ENCODE measurements at regions not wholly inside any gene's neighbourhood (a gene's known extent, or its start where the extent isn't known, plus 50 kb on each side); places are given as distances from the start of the nearest gene placed in this dataset.

DNA sequence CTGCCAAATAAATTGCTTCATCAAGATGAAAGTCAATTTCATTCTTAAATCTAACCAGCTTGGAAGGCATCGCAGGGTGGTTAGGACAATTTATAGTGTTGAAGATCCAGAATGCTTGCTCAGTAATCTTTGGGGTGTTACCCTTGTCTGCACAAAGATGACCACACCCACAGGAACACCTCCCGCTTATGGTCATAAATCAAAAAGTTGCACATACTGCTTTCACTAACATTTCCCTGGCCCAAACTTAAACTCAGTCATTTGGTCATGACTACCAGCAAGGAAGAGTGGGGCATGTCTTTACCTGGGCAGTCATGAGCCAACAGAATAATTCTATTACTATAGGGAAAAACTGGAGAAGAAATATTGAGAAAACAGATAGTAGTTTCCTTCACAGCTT, 57.6 kb upstream of the KIF2B start:
- TF ChIP-seq, protein P1, sequence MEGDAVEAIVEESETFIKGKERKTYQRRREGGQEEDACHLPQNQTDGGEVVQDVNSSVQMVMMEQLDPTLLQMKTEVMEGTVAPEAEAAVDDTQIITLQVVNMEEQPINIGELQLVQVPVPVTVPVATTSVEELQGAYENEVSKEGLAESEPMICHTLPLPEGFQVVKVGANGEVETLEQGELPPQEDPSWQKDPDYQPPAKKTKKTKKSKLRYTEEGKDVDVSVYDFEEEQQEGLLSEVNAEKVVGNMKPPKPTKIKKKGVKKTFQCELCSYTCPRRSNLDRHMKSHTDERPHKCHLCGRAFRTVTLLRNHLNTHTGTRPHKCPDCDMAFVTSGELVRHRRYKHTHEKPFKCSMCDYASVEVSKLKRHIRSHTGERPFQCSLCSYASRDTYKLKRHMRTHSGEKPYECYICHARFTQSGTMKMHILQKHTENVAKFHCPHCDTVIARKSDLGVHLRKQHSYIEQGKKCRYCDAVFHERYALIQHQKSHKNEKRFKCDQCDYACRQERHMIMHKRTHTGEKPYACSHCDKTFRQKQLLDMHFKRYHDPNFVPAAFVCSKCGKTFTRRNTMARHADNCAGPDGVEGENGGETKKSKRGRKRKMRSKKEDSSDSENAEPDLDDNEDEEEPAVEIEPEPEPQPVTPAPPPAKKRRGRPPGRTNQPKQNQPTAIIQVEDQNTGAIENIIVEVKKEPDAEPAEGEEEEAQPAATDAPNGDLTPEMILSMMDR (conservative IDR thresholded peaks at IDR 0.05 in 1 of 2, IDR thresholded peaks at IDR 0.05 in 1 of 2; ENCODE audit: low read depth in 1 of 2, low read length in 2 of 2) = no peak
- TF ChIP-seq EZH2 (IDR thresholded peaks at IDR 0.05; ENCODE audit: low read length, missing control alignments) = no peak
